GM13976 (cell line): ENCODE measurements at regions not wholly inside any gene's neighbourhood (a gene's known extent, or its start where the extent isn't known, plus 50 kb on each side); places are given as distances from the start of the nearest gene placed in this dataset.

Experiments
- DNase-seq: peaks from one replicate; pipeline ENCODE4 v3.0.0; 2012; ENCODE audit warnings: low spot score
- in situ Hi-C: fragments of 300-500 bp; cut with MboI; formaldehyde crosslinking; loops from one replicate; pipeline ENCODE4 v1.12.0; 2022; ENCODE audit warnings: low sequenced_read_pairs, mixed read lengths, inconsistent platforms; ENCODE audit not compliant: unreplicated experiment
- TF ChIP-seq, protein P1 (sequence below): IDR thresholded peaks from 2 replicates; pipeline ENCODE4 v1.5.1; 2012; ENCODE audit warnings: borderline replicate concordance, mild to moderate bottlenecking; ENCODE audit not compliant: insufficient read depth; ENCODE audit errors: extremely low read depth, missing control alignments, control extremely low read depth

DNA sequence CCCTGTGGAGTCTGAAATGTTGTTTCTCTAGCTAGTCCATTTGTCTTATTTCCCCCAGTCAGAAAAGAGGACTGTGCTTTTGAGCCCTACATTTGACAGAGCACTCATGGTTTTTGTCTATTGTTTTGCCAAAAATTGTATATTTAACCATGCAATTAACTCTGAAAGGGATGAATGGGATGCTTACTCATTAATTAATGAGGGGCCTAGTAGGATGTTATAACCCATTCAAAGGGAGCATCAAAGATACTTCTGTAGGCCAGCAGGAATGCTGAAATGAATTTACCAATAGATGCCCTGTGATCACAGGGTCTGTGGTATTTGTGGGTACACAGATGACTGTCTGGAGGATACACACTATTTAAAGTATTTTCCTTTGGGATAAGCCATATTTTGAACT lies 147.7 kb downstream of the FCRL5 start:
- in situ Hi-C loops: no loop called here
- TF ChIP-seq, protein P1, sequence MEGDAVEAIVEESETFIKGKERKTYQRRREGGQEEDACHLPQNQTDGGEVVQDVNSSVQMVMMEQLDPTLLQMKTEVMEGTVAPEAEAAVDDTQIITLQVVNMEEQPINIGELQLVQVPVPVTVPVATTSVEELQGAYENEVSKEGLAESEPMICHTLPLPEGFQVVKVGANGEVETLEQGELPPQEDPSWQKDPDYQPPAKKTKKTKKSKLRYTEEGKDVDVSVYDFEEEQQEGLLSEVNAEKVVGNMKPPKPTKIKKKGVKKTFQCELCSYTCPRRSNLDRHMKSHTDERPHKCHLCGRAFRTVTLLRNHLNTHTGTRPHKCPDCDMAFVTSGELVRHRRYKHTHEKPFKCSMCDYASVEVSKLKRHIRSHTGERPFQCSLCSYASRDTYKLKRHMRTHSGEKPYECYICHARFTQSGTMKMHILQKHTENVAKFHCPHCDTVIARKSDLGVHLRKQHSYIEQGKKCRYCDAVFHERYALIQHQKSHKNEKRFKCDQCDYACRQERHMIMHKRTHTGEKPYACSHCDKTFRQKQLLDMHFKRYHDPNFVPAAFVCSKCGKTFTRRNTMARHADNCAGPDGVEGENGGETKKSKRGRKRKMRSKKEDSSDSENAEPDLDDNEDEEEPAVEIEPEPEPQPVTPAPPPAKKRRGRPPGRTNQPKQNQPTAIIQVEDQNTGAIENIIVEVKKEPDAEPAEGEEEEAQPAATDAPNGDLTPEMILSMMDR: no peak
- no peak for DNase-seq

GRCh38 chr1:157404063-157404501 lies 148.2 kb downstream of the FCRL5 start:
- no peak for DNase-seq
- in situ Hi-C loops: no loop called here
- TF ChIP-seq, protein P1: no peak

- DNase-seq: no peak
- in situ Hi-C loops: no loop called here
- TF ChIP-seq, protein P1: no peak
Observed at GRCh38 chr1:157403608-157404007, 148.7 kb downstream of the FCRL5 start.

- TF ChIP-seq, protein P1: no peak
- in situ Hi-C loops: no loop called here
- peak; percentile 38 for DNase-seq
Observed at GRCh38 chr1:157403203-157403602, 149.1 kb downstream of the FCRL5 start.

- DNase-seq: no peak
- in situ Hi-C loops: no loop called here
- TF ChIP-seq, protein P1: no peak
Observed at GRCh38 chr1:157400766-157401165, 151.5 kb downstream of the FCRL5 start.

GRCh38 chr1:157399984-157400382 lies 152.3 kb downstream of the FCRL5 start:
- in situ Hi-C loops: no loop called here

More at GRCh38 chr1:157399984-157400382, 152.3 kb downstream of the FCRL5 start:
- DNase-seq: peak; percentile 27
- TF ChIP-seq, protein P1: no peak
